ENCODE measurements at regions not wholly inside any gene's neighbourhood (a gene's known extent, or its start where the extent isn't known, plus 50 kb on each side); places are given as distances from the start of the nearest gene placed in this dataset.

DNA sequence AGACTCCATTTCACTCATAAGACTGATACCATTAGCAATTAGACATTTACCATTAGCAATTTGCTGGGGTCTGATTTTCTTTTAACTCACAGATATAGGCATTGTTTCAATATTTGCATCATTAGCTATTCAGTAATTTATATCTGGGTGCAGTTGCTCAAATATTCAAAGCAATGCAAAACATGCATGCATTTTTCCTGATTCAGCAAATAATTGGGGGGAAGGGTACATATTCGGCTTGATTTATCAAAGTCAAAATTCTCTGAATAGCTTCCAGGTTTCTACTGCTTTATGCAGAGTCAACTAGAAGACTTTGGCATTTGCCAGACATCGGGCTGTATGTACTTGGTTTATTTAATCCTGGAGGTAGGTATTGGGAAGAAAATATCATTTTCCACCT lies 315.6 kb upstream of the NR2F2 start:
- no peak for DNase-seq

- DNase-seq, result no peak
Measured at GRCh38 chr15:96019114-96019513, 311.4 kb upstream of the NR2F2 start.

GRCh38 chr15:96020133-96020532 lies 310.4 kb upstream of the NR2F2 start:
- no peak for DNase-seq

DNA sequence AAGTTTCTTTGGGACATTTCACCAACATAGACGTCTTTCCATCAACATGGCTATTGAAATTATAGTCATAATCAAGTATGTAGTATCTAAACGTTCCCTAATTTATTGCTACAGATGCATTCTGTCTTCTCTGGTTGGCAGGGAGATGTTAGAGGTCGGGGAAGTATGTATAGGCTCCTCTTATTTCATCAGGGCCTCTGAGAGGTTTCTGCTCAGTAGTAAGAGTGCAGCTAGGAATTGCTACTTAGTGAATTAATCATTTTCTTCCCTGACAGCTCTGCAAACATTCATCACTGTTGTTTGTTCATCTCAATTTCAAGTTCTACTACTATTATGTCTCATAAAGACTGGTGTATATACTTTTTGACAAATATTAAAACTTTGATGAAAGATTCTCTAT lies 309.7 kb upstream of the NR2F2 start:
- DNase-seq, result no peak

DNA sequence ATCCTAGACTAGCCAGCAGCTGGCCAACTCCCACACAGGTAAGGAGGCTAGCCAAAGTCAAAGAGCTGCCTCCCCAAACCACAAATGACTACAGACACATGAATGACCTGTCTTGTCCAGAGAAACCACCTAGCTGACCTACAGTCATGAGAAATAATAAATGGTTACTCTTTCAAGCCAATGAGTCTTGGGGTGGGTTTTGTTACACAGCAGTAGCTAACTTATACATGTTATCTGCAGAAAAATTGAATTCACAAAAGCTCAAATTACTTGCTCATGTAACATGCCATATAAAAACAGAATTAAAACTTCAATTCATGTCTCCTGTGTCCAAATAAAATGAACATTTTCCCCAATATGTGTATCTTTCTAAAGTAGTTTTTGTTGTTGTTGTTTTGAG lies 307.4 kb upstream of the NR2F2 start:
- DNase-seq, result no peak

GRCh38 chr15:96027501-96027900 lies 303.0 kb upstream of the NR2F2 start:
- no peak for DNase-seq

- DNase-seq, result no peak
Measured at GRCh38 chr15:96028620-96029019, 301.9 kb upstream of the NR2F2 start.

DNA sequence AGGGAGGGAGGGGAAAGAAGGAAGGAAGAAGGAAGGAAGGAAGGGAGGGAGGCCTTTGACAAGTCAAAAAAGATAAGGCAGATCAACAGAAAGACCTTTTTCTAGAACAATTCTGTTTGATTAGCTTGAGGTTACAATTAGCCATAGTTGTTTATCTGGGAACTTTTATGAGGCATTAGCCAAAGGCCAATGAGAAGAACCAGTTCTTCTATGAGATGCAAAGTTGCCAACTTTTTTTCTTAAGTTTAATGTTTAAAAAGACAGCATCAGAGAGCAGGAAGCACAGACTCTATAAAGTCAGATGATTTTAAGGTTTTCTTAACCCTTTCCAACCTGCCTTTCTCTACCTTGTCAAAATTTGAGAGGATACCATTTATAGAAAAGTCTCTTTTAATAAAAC lies 301.3 kb upstream of the NR2F2 start:
- DNase-seq, result no peak

DNA sequence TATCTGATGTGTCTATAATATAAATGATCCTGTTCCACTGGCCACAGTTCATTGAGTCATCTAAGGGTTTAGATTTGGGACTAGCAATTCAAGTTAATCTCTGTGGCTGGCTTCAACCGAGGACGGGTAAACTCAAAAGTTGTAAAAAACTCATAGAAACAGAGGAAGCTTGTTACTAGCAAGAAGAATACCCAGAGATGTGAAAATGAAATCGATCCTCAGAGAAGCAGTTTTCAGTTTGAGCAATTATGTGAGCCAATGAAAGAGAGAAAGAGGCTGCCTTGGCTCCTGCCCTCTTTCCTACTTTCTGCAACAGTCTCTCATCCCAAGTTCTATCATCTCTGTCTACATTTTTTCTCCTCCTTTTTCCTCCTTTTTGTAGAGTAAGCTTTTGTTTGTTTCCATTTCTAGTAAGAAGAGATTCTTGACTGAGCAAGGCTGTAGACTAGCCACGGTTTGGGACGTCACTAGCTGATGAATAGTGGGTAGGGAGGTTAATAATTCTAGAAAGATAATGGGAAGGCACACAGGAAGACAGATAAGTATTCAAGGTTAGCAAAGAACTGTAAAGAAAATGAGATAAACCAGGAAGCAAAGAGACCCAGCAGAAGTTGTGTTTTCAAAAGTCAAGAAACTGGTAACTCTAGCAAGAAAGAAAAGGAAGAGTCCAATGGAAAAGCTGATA lies 298.9 kb upstream of the NR2F2 start:
- no peak for DNase-seq

DNA sequence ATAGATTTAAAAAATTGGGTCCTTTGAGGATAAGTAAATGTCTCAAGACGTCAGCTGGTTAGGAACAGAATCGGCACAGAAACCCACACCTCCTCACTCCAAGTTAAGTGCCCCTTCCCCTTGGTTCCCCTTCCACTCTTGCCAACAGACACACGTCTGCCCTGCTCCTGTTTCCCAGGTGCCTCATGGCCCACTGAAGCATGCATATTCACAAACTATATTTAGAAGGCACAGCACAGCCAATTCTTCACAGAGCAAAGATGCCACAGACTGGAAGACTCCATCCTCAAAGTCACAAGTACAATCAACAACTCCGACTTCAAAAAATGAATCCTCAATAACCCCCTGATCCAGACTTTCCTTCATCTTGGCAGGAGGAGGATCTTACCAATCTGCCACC lies 295.4 kb upstream of the NR2F2 start:
- DNase-seq, result no peak

- DNase-seq, result no peak
Measured at GRCh38 chr15:96035635-96036034, 294.9 kb upstream of the NR2F2 start.

DNA sequence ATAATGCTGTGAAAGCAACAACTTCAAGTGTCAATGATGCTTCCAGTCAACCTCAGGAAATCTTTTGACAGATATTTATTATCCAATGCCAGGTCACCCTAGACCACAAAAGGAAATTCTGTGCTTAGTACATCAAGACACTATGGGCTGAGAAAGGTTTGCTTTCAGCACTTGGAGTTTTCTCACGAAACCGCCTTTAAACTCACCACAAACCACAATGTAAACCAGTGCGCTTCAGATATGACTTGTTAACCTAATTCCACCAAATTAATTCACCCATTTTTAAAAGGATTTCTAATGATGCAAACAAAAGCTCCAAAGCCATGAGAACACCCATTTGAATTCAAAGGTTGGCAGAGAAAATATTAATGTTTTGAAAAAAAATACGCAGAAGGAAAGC lies 292.9 kb upstream of the NR2F2 start:
- no peak for DNase-seq

GRCh38 chr15:96038131-96038530 lies 292.4 kb upstream of the NR2F2 start:
- no peak for DNase-seq

DNA sequence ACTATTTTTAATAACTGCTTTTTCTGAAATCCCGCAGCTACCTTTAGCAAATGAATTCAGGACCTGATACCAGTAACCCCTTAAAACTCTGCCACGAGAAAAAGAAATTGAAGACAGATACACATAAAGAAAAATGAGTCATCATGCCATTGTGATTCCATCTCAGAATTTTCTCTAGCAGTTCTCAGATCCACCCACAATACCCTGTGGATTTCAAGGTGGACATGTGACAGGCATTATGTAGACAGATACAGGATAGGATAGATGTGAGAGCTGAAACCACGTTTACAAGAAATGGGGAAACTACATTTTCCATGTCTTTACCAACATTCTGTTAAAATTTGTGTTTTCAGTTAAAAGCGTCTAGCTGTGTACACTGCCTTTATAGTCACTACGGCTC lies 291.9 kb upstream of the NR2F2 start:
- no peak for DNase-seq

GRCh38 chr15:96041982-96042733 lies 288.3 kb upstream of the NR2F2 start:
- no peak for DNase-seq

DNA sequence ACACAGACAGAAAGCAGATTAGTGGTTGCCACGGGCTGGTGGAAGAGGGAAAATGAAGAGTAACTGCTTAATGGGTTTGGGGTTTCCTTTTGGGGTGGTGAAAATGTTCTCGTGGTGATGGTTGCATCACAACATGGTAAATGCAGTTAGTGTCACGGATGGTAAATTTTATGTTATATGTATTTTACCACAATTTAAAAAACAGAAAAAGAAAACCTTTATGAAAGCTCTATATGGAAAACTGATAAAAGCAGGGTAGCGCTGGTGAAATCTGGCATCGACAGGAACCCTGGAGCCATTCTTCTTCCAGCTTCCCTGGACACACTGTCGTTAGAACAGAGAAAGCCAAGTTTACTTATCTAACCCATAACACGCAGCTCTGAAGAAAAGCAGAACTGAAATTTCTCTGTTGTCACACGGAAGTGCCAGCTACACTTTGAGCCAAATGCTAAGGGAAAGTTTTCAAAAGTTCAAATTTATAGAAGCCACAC lies 287.7 kb upstream of the NR2F2 start:
- DNase-seq, result no peak

DNA sequence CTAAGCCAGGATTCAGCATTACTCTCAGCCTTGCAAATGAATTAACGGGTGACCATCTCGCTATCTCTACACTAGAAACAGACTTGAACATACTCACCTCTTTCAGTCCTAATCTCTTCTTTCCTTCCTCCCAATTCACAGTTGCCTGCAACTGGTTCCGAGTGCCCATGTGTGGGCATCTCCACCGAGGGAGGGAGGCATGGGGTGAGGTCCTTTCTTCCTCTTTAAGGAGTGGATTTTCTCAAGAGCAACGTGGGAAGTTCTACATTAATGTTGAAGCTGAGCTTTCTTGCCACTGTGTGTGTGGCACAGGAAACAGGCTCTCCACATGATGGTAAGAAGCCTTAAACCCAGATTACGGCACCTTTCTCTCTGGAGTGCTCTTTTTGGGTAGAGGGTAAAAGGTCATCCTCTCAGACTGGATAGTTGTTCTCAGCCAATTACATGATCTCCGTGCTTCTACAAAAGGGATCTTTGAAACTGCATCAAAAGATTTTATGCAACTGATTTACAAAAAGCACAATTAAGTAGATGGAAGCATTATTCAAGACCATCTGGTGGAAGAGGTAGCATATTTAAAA lies 286.8 kb upstream of the NR2F2 start:
- no peak for DNase-seq

GRCh38 chr15:96046620-96047240 lies 283.8 kb upstream of the NR2F2 start:
- DNase-seq, result no peak

- no peak for DNase-seq
Measured at GRCh38 chr15:96047255-96047931, 283.1 kb upstream of the NR2F2 start.

DNA sequence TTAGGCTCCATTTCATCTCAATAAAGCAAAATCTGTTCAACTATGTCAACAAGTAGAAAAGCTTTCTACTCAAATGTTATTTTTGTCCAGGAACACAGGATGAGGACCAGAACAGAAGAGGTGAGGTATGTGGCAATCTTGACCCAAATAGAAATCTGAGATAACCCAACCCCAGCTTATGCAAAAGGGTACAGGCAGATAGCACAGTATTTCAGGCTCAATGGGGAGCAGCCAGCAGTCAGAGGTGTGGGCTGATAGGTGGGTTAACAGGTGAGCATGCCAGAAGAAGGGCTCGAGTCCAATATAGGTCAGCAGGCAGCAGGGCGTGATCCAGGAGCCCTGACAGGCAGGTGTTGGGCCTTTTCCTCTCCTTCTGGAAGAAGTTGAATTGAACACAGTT lies 281.2 kb upstream of the NR2F2 start:
- DNase-seq, result no peak

GRCh38 chr15:96049766-96050165 lies 280.7 kb upstream of the NR2F2 start:
- no peak for DNase-seq

GRCh38 chr15:96051598-96051997 lies 278.9 kb upstream of the NR2F2 start:
- no peak for DNase-seq

DNA sequence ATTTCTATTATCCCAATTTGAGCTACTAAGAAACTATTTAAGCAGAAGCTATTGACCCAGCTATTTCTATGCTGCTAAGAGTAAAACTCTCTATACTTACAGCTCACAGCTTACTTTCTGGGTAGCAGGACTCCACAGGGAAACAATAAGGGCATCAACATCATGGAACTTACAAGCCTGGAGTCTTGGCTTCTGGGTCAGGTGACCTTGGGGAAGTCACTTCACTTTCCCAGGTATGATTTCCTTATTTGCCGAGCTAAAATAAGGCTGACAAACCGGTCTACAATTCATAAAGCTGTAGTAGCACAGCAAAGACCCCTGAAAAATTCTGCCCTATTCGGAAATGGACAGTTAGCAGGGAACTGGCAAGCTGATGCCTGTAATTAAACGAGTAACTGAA lies 278.3 kb upstream of the NR2F2 start:
- DNase-seq, result no peak
